ENCODE measurements at regions not wholly inside any gene's neighbourhood (a gene's known extent, or its start where the extent isn't known, plus 50 kb on each side); places are given as distances from the start of the nearest gene placed in this dataset.

DNA sequence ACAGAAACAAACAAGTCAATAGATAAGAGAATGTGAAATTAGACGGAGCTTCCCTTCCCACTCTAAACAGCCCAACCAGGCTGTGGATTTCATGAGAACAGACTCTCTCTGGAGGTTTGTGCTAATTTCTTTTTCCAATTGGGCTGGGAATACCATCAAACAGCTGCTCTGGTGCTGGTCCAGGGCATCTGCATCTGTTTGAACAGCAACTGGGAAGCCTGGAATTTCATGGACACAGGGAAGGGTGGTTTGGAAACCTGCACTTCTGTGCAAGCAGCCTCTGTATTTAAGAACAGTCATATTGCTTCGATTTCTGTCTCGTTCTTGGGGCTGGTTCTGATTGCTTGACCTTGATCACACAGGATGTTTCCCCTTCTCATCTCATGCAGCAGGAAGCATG lies 88.7 kb downstream of the FOXL1 start:
- no peak for FAIRE-seq
- Mint-ChIP-seq H3K9me3 (ENCODE audit: unreplicated experiment) (peaks cover 7% of the 10 kb centered on the region), H3K36me3 (ENCODE audit: low read depth, unreplicated experiment) (peaks cover 3% of the 10 kb centered on the region), H3K4me3 (ENCODE audit: unreplicated experiment) (no peak overlapping the region), H3K4me1 (ENCODE audit: low read depth, unreplicated experiment) (peaks cover 38% of the 10 kb centered on the region), H3K27ac (ENCODE audit: unreplicated experiment) (no peak overlapping the region), H3K27me3 (ENCODE audit: low read depth, unreplicated experiment) (no peaks in the 10 kb centered on the region)
- no peak overlapping the region for H3K27ac ChIP-seq (ENCODE audit: low read depth, low read length)
- DNase-seq (ENCODE audit: low read depth), result no peak
- TF ChIP-seq, protein P1, sequence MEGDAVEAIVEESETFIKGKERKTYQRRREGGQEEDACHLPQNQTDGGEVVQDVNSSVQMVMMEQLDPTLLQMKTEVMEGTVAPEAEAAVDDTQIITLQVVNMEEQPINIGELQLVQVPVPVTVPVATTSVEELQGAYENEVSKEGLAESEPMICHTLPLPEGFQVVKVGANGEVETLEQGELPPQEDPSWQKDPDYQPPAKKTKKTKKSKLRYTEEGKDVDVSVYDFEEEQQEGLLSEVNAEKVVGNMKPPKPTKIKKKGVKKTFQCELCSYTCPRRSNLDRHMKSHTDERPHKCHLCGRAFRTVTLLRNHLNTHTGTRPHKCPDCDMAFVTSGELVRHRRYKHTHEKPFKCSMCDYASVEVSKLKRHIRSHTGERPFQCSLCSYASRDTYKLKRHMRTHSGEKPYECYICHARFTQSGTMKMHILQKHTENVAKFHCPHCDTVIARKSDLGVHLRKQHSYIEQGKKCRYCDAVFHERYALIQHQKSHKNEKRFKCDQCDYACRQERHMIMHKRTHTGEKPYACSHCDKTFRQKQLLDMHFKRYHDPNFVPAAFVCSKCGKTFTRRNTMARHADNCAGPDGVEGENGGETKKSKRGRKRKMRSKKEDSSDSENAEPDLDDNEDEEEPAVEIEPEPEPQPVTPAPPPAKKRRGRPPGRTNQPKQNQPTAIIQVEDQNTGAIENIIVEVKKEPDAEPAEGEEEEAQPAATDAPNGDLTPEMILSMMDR (IDR thresholded peaks at IDR 0.05; ENCODE audit: insufficient read depth, low read depth, low read length), result no peak
- no peak for TF ChIP-seq EZH2 (IDR thresholded peaks at IDR 0.05; ENCODE audit: insufficient read depth, low read length)
- H3K4me2 ChIP-seq (ENCODE audit: low read length), result no peak overlapping the region
- H3K79me2 ChIP-seq (ENCODE audit: insufficient read depth, low read length), result no peaks in the 10 kb centered on the region
- H4K20me1 ChIP-seq (ENCODE audit: insufficient read depth, low read length), result no peaks in the 10 kb centered on the region
- H2AFZ ChIP-seq (ENCODE audit: low read depth, low read length), result no peak overlapping the region
- no peaks in the 10 kb centered on the region for H3K36me3 ChIP-seq (ENCODE audit: insufficient read depth, low read length)
- no peak overlapping the region for H3K4me3 ChIP-seq (ENCODE audit: insufficient read depth, low read depth, low read length)
- H3K9ac ChIP-seq (ENCODE audit: low read length), result no peak overlapping the region
- H3K9me3 ChIP-seq (ENCODE audit: insufficient read depth, low read depth, low read length), result no peaks in the 10 kb centered on the region
- no peaks in the 10 kb centered on the region for H3K27me3 ChIP-seq (ENCODE audit: insufficient read depth, low read length)
- peaks cover 56% of the 10 kb centered on the region for H3K4me1 ChIP-seq (ENCODE audit: insufficient read depth, low read length)

DNA sequence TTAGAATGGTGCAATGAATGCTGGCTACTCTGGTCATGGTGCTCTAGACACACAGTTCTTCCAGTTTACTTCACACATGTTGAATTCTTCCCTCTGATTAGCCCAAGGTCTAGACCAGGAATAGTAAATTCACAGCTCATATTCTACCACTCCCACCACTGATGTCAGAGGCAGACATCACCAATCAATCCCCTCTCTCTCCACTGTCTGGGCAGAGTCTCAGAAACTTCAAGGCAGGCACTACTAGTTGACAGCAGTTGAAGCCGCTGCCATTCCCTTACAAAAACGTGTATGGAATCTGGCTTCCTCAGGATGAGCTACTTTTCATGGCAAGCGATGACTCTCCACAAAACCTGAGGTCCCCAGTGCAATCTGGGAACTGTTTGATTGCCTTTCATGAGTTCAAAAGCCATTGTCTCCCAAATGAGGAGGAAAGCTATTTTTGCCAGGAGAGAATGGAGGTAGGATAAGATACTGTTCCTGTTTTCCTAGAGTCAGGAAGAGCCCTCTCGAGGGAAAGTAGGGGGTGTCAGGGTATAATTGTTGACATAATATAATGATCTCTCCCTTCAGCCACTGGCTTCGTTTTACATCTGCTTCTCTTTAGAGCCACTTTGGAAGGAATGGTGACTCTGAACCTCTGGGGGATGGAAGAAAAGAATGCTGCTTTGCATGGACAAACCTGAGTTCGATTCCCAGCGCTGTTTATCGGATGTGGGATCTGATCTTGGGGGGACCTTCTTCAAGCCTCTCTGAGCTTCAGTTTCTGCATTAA lies 90.0 kb downstream of the FOXL1 start:
- peak overlapping the region; percentile 64 for H3K27ac Mint-ChIP-seq (ENCODE audit: unreplicated experiment)
- no peak for TF ChIP-seq EZH2 (IDR thresholded peaks at IDR 0.05; ENCODE audit: insufficient read depth, low read length)
- TF ChIP-seq, protein P1 (IDR thresholded peaks at IDR 0.05; ENCODE audit: insufficient read depth, low read depth, low read length), result no peak
- Histone ChIP-seq H3K4me1 (ENCODE audit: insufficient read depth, low read length) (peaks cover 51% of the 10 kb centered on the region), H3K4me2 (ENCODE audit: low read length) (peak overlapping the region; percentile 8), H3K36me3 (ENCODE audit: insufficient read depth, low read length) (no peaks in the 10 kb centered on the region), H4K20me1 (ENCODE audit: insufficient read depth, low read length) (no peaks in the 10 kb centered on the region), H3K9me3 (ENCODE audit: insufficient read depth, low read depth, low read length) (no peaks in the 10 kb centered on the region), H3K27ac (ENCODE audit: low read depth, low read length) (no peak overlapping the region), H2AFZ (ENCODE audit: low read depth, low read length) (no peak overlapping the region), H3K27me3 (ENCODE audit: insufficient read depth, low read length) (no peaks in the 10 kb centered on the region), H3K4me3 (ENCODE audit: insufficient read depth, low read depth, low read length) (no peak overlapping the region), H3K79me2 (ENCODE audit: insufficient read depth, low read length) (no peaks in the 10 kb centered on the region), H3K9ac (ENCODE audit: low read length) (no peak overlapping the region)
- peak overlapping the region; percentile 24 for H3K4me3 Mint-ChIP-seq (ENCODE audit: unreplicated experiment)
- DNase-seq (ENCODE audit: low read depth), result peak; percentile 84
- no peaks in the 10 kb centered on the region for H3K27me3 Mint-ChIP-seq (ENCODE audit: low read depth, unreplicated experiment)
- H3K36me3 Mint-ChIP-seq (ENCODE audit: low read depth, unreplicated experiment), result peaks cover 3% of the 10 kb centered on the region
- peak; percentile 70 for FAIRE-seq
- H3K4me1 Mint-ChIP-seq (ENCODE audit: low read depth, unreplicated experiment), result peaks cover 32% of the 10 kb centered on the region
- peaks cover 7% of the 10 kb centered on the region for H3K9me3 Mint-ChIP-seq (ENCODE audit: unreplicated experiment)

DNA sequence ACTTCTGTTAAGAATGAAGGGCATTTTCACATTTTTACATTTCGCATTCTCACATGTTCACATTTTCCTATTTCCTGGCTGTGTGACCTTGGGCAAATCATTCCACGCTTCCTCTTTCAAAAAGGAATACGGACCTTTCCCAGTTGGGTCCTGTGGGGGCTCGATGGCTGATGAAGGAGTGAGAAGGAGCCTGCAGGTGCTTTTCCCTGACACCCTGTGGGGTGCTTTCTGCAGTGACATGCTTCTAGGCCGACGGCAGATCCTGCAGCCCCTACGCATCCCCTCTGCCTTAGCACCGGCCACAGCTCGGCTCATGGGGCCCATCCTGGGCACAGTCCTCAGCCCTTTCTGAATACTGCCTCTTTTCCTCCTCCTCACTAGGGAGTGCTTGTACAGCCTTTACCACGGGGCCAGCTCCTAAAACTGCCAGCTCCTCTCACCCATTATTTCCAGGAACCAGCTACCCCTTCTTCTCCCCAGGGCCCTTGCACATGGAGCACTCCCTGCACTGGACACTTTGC lies 91.0 kb downstream of the FOXL1 start:
- DNase-seq (ENCODE audit: low read depth) (no peak), FAIRE-seq (no peak)
- Histone ChIP-seq H2AFZ (ENCODE audit: low read depth, low read length) (no peak overlapping the region), H3K9me3 (ENCODE audit: insufficient read depth, low read depth, low read length) (no peaks in the 10 kb centered on the region), H3K4me3 (ENCODE audit: insufficient read depth, low read depth, low read length) (no peak overlapping the region), H3K36me3 (ENCODE audit: insufficient read depth, low read length) (no peaks in the 10 kb centered on the region), H3K79me2 (ENCODE audit: insufficient read depth, low read length) (no peaks in the 10 kb centered on the region), H3K4me2 (ENCODE audit: low read length) (peak overlapping the region; percentile 22), H3K27me3 (ENCODE audit: insufficient read depth, low read length) (no peaks in the 10 kb centered on the region), H4K20me1 (ENCODE audit: insufficient read depth, low read length) (no peaks in the 10 kb centered on the region), H3K4me1 (ENCODE audit: insufficient read depth, low read length) (peaks cover 41% of the 10 kb centered on the region), H3K9ac (ENCODE audit: low read length) (no peak overlapping the region), H3K27ac (ENCODE audit: low read depth, low read length) (no peak overlapping the region)
- Mint-ChIP-seq H3K27ac (ENCODE audit: unreplicated experiment) (no peak overlapping the region), H3K36me3 (ENCODE audit: low read depth, unreplicated experiment) (peaks cover 3% of the 10 kb centered on the region), H3K27me3 (ENCODE audit: low read depth, unreplicated experiment) (no peaks in the 10 kb centered on the region), H3K4me3 (ENCODE audit: unreplicated experiment) (peak overlapping the region; percentile 31), H3K4me1 (ENCODE audit: low read depth, unreplicated experiment) (peaks cover 22% of the 10 kb centered on the region), H3K9me3 (ENCODE audit: unreplicated experiment) (peaks cover 7% of the 10 kb centered on the region)
- TF ChIP-seq EZH2 (IDR thresholded peaks at IDR 0.05; ENCODE audit: insufficient read depth, low read length), result no peak
- TF ChIP-seq, protein P1 (IDR thresholded peaks at IDR 0.05; ENCODE audit: insufficient read depth, low read depth, low read length), result no peak

Measured in astrocyte (in vitro differentiated cells and primary cell).